Hepatocyte (in vitro differentiated cells): ENCODE measurements at regions not wholly inside any gene's neighbourhood (a gene's known extent, or its start where the extent isn't known, plus 50 kb on each side); places are given as distances from the start of the nearest gene placed in this dataset.
A peak's percentile ranks its signal among the peaks of the same experiment; 100 is the strongest.

Experiments
- DNase-seq: peaks from one replicate; pipeline ENCODE4 v3.0.0-alpha.2; 2016; ENCODE audit warnings: low spot score
- H2AFZ ChIP-seq: fragments of 200-600 bp; sonication (generic); 2 replicates; pipeline ENCODE4 v1.6.0; 2016; ENCODE audit warnings: antibody characterized with exemption, mild to moderate bottlenecking
- H3K27ac ChIP-seq: fragments of 200-600 bp; sonication (generic); 2 replicates; pipeline ENCODE4 v1.5.1; 2016; ENCODE audit warnings: mild to moderate bottlenecking
- H3K27me3 ChIP-seq: fragments of 200-600 bp; sonication (generic); 2 replicates; pipeline ENCODE4 v1.6.1; 2016
- H3K36me3 ChIP-seq: fragments of 200-600 bp; sonication (generic); replicated peaks from 2 replicates; pipeline ENCODE4 v1.5.1; 2016; ENCODE audit warnings: low read depth; ENCODE audit not compliant: insufficient read depth
- H3K4me1 ChIP-seq: fragments of 200-600 bp; sonication (generic); 2 replicates; pipeline ENCODE4 v1.5.1; 2016; ENCODE audit warnings: mild to moderate bottlenecking, moderate library complexity; ENCODE audit not compliant: insufficient read depth
- H3K4me2 ChIP-seq: fragments of 200-600 bp; sonication (generic); 2 replicates; pipeline ENCODE4 v1.6.0; 2016
- H3K4me3 ChIP-seq: fragments of 200-600 bp; sonication (generic); 2 replicates; pipeline ENCODE4 v1.5.1; 2016; ENCODE audit warnings: mild to moderate bottlenecking
- H3K79me2 ChIP-seq: fragments of 200-600 bp; sonication (generic); 2 replicates; pipeline ENCODE4 v1.6.0; 2017; ENCODE audit warnings: mild to moderate bottlenecking
- H3K9me2 ChIP-seq: fragments of 200-600 bp; sonication (generic); replicated peaks from 2 replicates; pipeline ENCODE4 v1.6.0; 2017; ENCODE audit warnings: mild to moderate bottlenecking; ENCODE audit not compliant: insufficient read depth
- H3K9me3 ChIP-seq: fragments of 200-600 bp; sonication (generic); 2 replicates; pipeline ENCODE4 v1.5.1; 2016; ENCODE audit warnings: low read depth, mild to moderate bottlenecking
- H4K20me1 ChIP-seq: fragments of 200-600 bp; sonication (generic); 2 replicates; pipeline ENCODE4 v1.6.0; 2016; ENCODE audit warnings: mild to moderate bottlenecking; ENCODE audit not compliant: insufficient read depth, poor library complexity, severe bottlenecking
- CTCF ChIP-seq: fragments of 200-600 bp; sonication (generic); IDR thresholded peaks from 2 replicates; pipeline ENCODE4 v1.5.1; 2016; ENCODE audit warnings: antibody characterized with exemption, mild to moderate bottlenecking; ENCODE audit not compliant: poor library complexity
- EZH2 ChIP-seq: fragments of 200-600 bp; sonication (generic); IDR thresholded peaks from 2 replicates; pipeline ENCODE4 v1.6.1; 2016; ENCODE audit warnings: antibody characterized with exemption, mild to moderate bottlenecking, borderline replicate concordance
- EZH2phosphoT487 ChIP-seq: fragments of 200-600 bp; sonication (generic); IDR thresholded peaks from one replicate; pipeline ENCODE4 v1.6.1; 2018; ENCODE audit warnings: antibody characterized with exemption, mild to moderate bottlenecking, low read depth, moderate library complexity; ENCODE audit not compliant: unreplicated experiment, severe bottlenecking
- WGBS: methylation state at CpG from one replicate; pipeline ENCODE4 v1.1.6; 2016; ENCODE audit warnings: low lambda C conversion rate; ENCODE audit errors: missing lambda C conversion rate; 5-methylcytosine and 5-hydroxymethylcytosine counted together

- DNase-seq = no peak
- Histone ChIP-seq H3K4me2 (no peak overlapping the region), H3K9me3 (no peaks in the 10 kb centered on the region), H3K27me3 (no peaks in the 10 kb centered on the region), H3K4me3 (no peak overlapping the region), H3K36me3 (no peaks in the 10 kb centered on the region), H2AFZ (no peak overlapping the region), H3K79me2 (no peaks in the 10 kb centered on the region), H3K27ac (no peak overlapping the region), H3K9me2 (no peaks in the 10 kb centered on the region), H4K20me1 (no peaks in the 10 kb centered on the region), H3K4me1 (no peaks in the 10 kb centered on the region)
- TF ChIP-seq CTCF (no peak), EZH2 (no peak), EZH2phosphoT487 (no peak)
- WGBS = 87% methylated on average over 2 of the region's 2 CpGs
These were observed 92.7 kb downstream of the FDX1 start for GRCh38 chr11:110522471-110522870.

GRCh38 chr11:110524238-110524637 is 94.5 kb downstream of the FDX1 start:
- Histone ChIP-seq H4K20me1 (no peaks in the 10 kb centered on the region), H3K27me3 (no peaks in the 10 kb centered on the region), H3K4me2 (no peak overlapping the region), H3K36me3 (no peaks in the 10 kb centered on the region), H2AFZ (no peak overlapping the region), H3K9me2 (no peaks in the 10 kb centered on the region), H3K27ac (no peak overlapping the region), H3K9me3 (no peaks in the 10 kb centered on the region), H3K79me2 (no peaks in the 10 kb centered on the region), H3K4me3 (no peak overlapping the region), H3K4me1 (no peaks in the 10 kb centered on the region)
- WGBS = 81% methylated on average over 6 of the region's 6 CpGs
- TF ChIP-seq EZH2 (no peak), EZH2phosphoT487 (no peak), CTCF (no peak)
- DNase-seq = peak; percentile 26

GRCh38 chr11:110525883-110526282 is 96.1 kb downstream of the FDX1 start:
- peak; percentile 16 for DNase-seq
- Histone ChIP-seq H3K27me3 (no peaks in the 10 kb centered on the region), H3K4me1 (no peaks in the 10 kb centered on the region), H3K4me2 (no peak overlapping the region), H3K79me2 (no peaks in the 10 kb centered on the region), H3K27ac (peak overlapping the region; percentile 5), H3K9me2 (no peaks in the 10 kb centered on the region), H3K9me3 (no peaks in the 10 kb centered on the region), H3K36me3 (no peaks in the 10 kb centered on the region), H4K20me1 (no peaks in the 10 kb centered on the region), H2AFZ (no peak overlapping the region), H3K4me3 (no peak overlapping the region)
- TF ChIP-seq EZH2 (no peak), CTCF (no peak), EZH2phosphoT487 (no peak)
- 29% methylated on average over 1 of the region's 1 CpG for WGBS

GRCh38 chr11:110526323-110526722 is 96.6 kb downstream of the FDX1 start:
- H3K79me2 ChIP-seq = no peaks in the 10 kb centered on the region
- WGBS = 65% methylated on average over 2 of the region's 2 CpGs
- H4K20me1 ChIP-seq = no peaks in the 10 kb centered on the region
- H3K36me3 ChIP-seq = no peaks in the 10 kb centered on the region
- H3K9me2 ChIP-seq = no peaks in the 10 kb centered on the region
- H3K4me3 ChIP-seq = no peak overlapping the region
- no peak overlapping the region for H3K27ac ChIP-seq
- no peaks in the 10 kb centered on the region for H3K27me3 ChIP-seq
- no peak overlapping the region for H3K4me2 ChIP-seq
- no peak for DNase-seq
- no peaks in the 10 kb centered on the region for H3K4me1 ChIP-seq
- H3K9me3 ChIP-seq = no peaks in the 10 kb centered on the region
- no peak overlapping the region for H2AFZ ChIP-seq
- no peak for TF ChIP-seq EZH2phosphoT487
- no peak for TF ChIP-seq CTCF
- no peak for TF ChIP-seq EZH2
